Stimulated activated CD8-positive, alpha-beta memory T cell treated with anti-CD3 and anti-CD28 coated beads, Interleukin-12 subunit alpha, Interleukin-12 subunit beta, amount 100 ng/mL, for 1 hour (primary cell): ENCODE measurements at regions not wholly inside any gene's neighbourhood (a gene's known extent, or its start where the extent isn't known, plus 50 kb on each side); places are given as distances from the start of the nearest gene placed in this dataset.
"Not testable (repeated sequence)": the region's sequence is repeated elsewhere in the genome, so short reads cannot be mapped to it uniquely, and the experiment has no call there.

Experiments used
- DNase-seq: peaks from one replicate; pipeline ENCODE4 v3.0.0-alpha.2; 2020; ENCODE audit warnings: low read depth

GRCh38 chr10:8602821-8603220 is 548.3 kb downstream of the GATA3 start:
- DNase-seq: no peak

- no peak for DNase-seq
These were observed 559.6 kb downstream of the GATA3 start for GRCh38 chr10:8614054-8614565.

- DNase-seq: no peak
These were observed 560.6 kb downstream of the GATA3 start for GRCh38 chr10:8615118-8615517.

GRCh38 chr10:8616166-8616565 is 561.7 kb downstream of the GATA3 start:
- DNase-seq: no peak

- DNase-seq: no peak
These were observed 563.3 kb downstream of the GATA3 start for GRCh38 chr10:8617792-8618191.

- DNase-seq: no peak
These were observed 564.3 kb downstream of the GATA3 start for GRCh38 chr10:8618834-8619233.

- no peak for DNase-seq
These were observed 573.9 kb downstream of the GATA3 start for GRCh38 chr10:8628351-8628750.

GRCh38 chr10:8633909-8634308 is 579.4 kb downstream of the GATA3 start:
- no peak for DNase-seq

GRCh38 chr10:8636371-8636770 is 581.9 kb downstream of the GATA3 start:
- no peak for DNase-seq

- no peak for DNase-seq
These were observed 583.2 kb downstream of the GATA3 start for GRCh38 chr10:8637640-8638039.

- DNase-seq: no peak
These were observed 583.7 kb downstream of the GATA3 start for GRCh38 chr10:8638088-8638672.

GRCh38 chr10:8639486-8640185 is 585.1 kb downstream of the GATA3 start:
- no peak for DNase-seq

GRCh38 chr10:8640301-8640700 is 585.8 kb downstream of the GATA3 start:
- DNase-seq: no peak

GRCh38 chr10:8640878-8641277 is 586.4 kb downstream of the GATA3 start:
- no peak for DNase-seq

- no peak for DNase-seq
These were observed 601.8 kb downstream of the GATA3 start for GRCh38 chr10:8656261-8656660.

GRCh38 chr10:8659982-8660381 is 605.5 kb downstream of the GATA3 start:
- DNase-seq: no peak

GRCh38 chr10:8661886-8662285 is 607.4 kb downstream of the GATA3 start:
- DNase-seq: no peak

- no peak for DNase-seq
These were observed 608.6 kb downstream of the GATA3 start for GRCh38 chr10:8663131-8663530.

- DNase-seq: no peak
These were observed 610.8 kb downstream of the GATA3 start for GRCh38 chr10:8665322-8665721.

- DNase-seq: no peak
These were observed 616.0 kb downstream of the GATA3 start for GRCh38 chr10:8670461-8670860.

GRCh38 chr10:8674230-8674629 is 619.7 kb downstream of the GATA3 start:
- DNase-seq: no peak

- no peak for DNase-seq
These were observed 623.2 kb downstream of the GATA3 start for GRCh38 chr10:8677642-8678041.

GRCh38 chr10:8684916-8685315 is 630.4 kb downstream of the GATA3 start:
- not testable (repeated sequence) for DNase-seq

- DNase-seq: no peak
These were observed 634.4 kb downstream of the GATA3 start for GRCh38 chr10:8688881-8689280.
